Astrocyte (in vitro differentiated cells and primary cell): ENCODE measurements at regions not wholly inside any gene's neighbourhood (a gene's known extent, or its start where the extent isn't known, plus 50 kb on each side); places are given as distances from the start of the nearest gene placed in this dataset.

Experiments
- DNase-seq: peaks from one replicate; pipeline ENCODE4 v3.0.0-alpha.2; 2010; ENCODE audit warnings: low read depth
- FAIRE-seq: peaks from 2 replicates; lab custom pipeline; 2011; peaks lifted over from hg19 to GRCh38; lab: Jason Lieb, UNC
- H2AFZ ChIP-seq: 2 replicates; pipeline ENCODE4 v1.6.0; 2012; ENCODE audit warnings: low read depth, low read length, inconsistent platforms
- H3K27ac ChIP-seq: 2 replicates; pipeline ENCODE4 v1.5.1; 2011; ENCODE audit warnings: low read depth, low read length, inconsistent platforms
- H3K27me3 ChIP-seq: 2 replicates; pipeline ENCODE4 v1.6.0; 2011; ENCODE audit warnings: low read length, inconsistent platforms; ENCODE audit not compliant: insufficient read depth
- H3K36me3 ChIP-seq: 2 replicates; pipeline ENCODE4 v1.5.1; 2011; ENCODE audit warnings: low read length, inconsistent platforms; ENCODE audit not compliant: insufficient read depth
- H3K4me1 ChIP-seq: 2 replicates; pipeline ENCODE4 v1.5.1; 2011; ENCODE audit warnings: low read length, inconsistent platforms; ENCODE audit not compliant: insufficient read depth
- H3K4me2 ChIP-seq: 2 replicates; pipeline ENCODE4 v1.6.0; 2012; ENCODE audit warnings: low read length, inconsistent platforms
- H3K4me3 ChIP-seq: 2 replicates; pipeline ENCODE4 v1.5.1; 2011; ENCODE audit warnings: low read depth, mild to moderate bottlenecking, low read length, inconsistent platforms; ENCODE audit not compliant: insufficient read depth
- H3K79me2 ChIP-seq: 2 replicates; pipeline ENCODE4 v1.6.0; 2012; ENCODE audit warnings: mild to moderate bottlenecking, low read length, inconsistent platforms; ENCODE audit not compliant: insufficient read depth
- H3K9ac ChIP-seq: 2 replicates; pipeline ENCODE4 v1.6.0; 2012; ENCODE audit warnings: mild to moderate bottlenecking, low read length, inconsistent platforms
- H3K9me3 ChIP-seq: 2 replicates; pipeline ENCODE4 v1.5.1; 2012; ENCODE audit warnings: low read depth, mild to moderate bottlenecking, low read length, inconsistent platforms; ENCODE audit not compliant: insufficient read depth
- H4K20me1 ChIP-seq: 2 replicates; pipeline ENCODE4 v1.6.0; 2012; ENCODE audit warnings: low read length, inconsistent platforms; ENCODE audit not compliant: insufficient read depth
- H3K27ac Mint-ChIP-seq: one replicate; pipeline ENCODE4 v1.8.0; 2021; ENCODE audit warnings: mild to moderate bottlenecking, mixed read lengths; ENCODE audit not compliant: unreplicated experiment
- H3K27me3 Mint-ChIP-seq: one replicate; pipeline ENCODE4 v1.8.0; 2021; ENCODE audit warnings: low read depth, mixed read lengths; ENCODE audit not compliant: unreplicated experiment
- H3K36me3 Mint-ChIP-seq: one replicate; pipeline ENCODE4 v1.8.0; 2021; ENCODE audit warnings: low read depth, mixed read lengths; ENCODE audit not compliant: unreplicated experiment
- H3K4me1 Mint-ChIP-seq: one replicate; pipeline ENCODE4 v1.8.0; 2021; ENCODE audit warnings: low read depth, mixed read lengths; ENCODE audit not compliant: unreplicated experiment
- H3K4me3 Mint-ChIP-seq: one replicate; pipeline ENCODE4 v1.8.0; 2021; ENCODE audit warnings: mild to moderate bottlenecking, moderate library complexity, mixed read lengths; ENCODE audit not compliant: unreplicated experiment
- H3K9me3 Mint-ChIP-seq: one replicate; pipeline ENCODE4 v1.8.0; 2021; ENCODE audit warnings: mild to moderate bottlenecking, mixed read lengths; ENCODE audit not compliant: unreplicated experiment
- EZH2 ChIP-seq: IDR thresholded peaks from 2 replicates; pipeline ENCODE4 v1.6.1; 2012; ENCODE audit warnings: mild to moderate bottlenecking, low read length, inconsistent platforms; ENCODE audit not compliant: insufficient read depth
- TF ChIP-seq, protein P1 (sequence below): IDR thresholded peaks from 2 replicates; pipeline ENCODE4 v1.5.1; 2011; ENCODE audit warnings: low read depth, mild to moderate bottlenecking, inconsistent platforms, low read length, moderate library complexity; ENCODE audit not compliant: insufficient read depth

DNA sequence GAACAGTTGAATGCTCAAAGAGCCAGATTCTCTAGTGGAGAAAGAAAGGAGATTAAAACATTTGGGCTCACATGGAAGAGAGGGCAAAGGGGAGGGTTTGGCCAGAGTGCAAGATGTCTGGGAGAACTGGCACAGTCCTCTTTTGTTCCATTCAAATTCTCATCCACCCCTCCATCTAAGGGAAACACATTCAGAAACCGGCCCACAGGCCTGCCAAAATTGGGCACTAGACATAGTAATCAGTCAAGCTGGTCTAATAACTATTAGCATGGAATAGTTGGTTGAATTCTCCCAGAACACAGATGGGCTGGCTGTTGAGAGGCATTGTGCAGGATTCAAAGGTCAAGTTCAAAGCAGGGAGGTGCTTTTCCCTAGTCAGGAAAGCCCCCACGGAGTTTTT lies 341.4 kb upstream of the IRAK1BP1 start:
- H3K9me3 ChIP-seq = no peaks in the 10 kb centered on the region
- no peak overlapping the region for H3K9ac ChIP-seq
- no peaks in the 10 kb centered on the region for H3K27me3 ChIP-seq
- no peaks in the 10 kb centered on the region for H3K79me2 ChIP-seq
- H3K36me3 ChIP-seq = no peaks in the 10 kb centered on the region
- Mint-ChIP-seq H3K27me3 (no peaks in the 10 kb centered on the region), H3K4me1 (peaks cover 5% of the 10 kb centered on the region), H3K36me3 (no peaks in the 10 kb centered on the region), H3K27ac (no peak overlapping the region), H3K9me3 (no peaks in the 10 kb centered on the region), H3K4me3 (no peak overlapping the region)
- H3K27ac ChIP-seq = no peak overlapping the region
- FAIRE-seq = no peak
- no peaks in the 10 kb centered on the region for H4K20me1 ChIP-seq
- TF ChIP-seq, protein P1, sequence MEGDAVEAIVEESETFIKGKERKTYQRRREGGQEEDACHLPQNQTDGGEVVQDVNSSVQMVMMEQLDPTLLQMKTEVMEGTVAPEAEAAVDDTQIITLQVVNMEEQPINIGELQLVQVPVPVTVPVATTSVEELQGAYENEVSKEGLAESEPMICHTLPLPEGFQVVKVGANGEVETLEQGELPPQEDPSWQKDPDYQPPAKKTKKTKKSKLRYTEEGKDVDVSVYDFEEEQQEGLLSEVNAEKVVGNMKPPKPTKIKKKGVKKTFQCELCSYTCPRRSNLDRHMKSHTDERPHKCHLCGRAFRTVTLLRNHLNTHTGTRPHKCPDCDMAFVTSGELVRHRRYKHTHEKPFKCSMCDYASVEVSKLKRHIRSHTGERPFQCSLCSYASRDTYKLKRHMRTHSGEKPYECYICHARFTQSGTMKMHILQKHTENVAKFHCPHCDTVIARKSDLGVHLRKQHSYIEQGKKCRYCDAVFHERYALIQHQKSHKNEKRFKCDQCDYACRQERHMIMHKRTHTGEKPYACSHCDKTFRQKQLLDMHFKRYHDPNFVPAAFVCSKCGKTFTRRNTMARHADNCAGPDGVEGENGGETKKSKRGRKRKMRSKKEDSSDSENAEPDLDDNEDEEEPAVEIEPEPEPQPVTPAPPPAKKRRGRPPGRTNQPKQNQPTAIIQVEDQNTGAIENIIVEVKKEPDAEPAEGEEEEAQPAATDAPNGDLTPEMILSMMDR = no peak
- no peak for TF ChIP-seq EZH2
- no peaks in the 10 kb centered on the region for H3K4me1 ChIP-seq
- no peak overlapping the region for H3K4me3 ChIP-seq
- H2AFZ ChIP-seq = no peak overlapping the region
- H3K4me2 ChIP-seq = no peak overlapping the region
- DNase-seq = no peak

DNA sequence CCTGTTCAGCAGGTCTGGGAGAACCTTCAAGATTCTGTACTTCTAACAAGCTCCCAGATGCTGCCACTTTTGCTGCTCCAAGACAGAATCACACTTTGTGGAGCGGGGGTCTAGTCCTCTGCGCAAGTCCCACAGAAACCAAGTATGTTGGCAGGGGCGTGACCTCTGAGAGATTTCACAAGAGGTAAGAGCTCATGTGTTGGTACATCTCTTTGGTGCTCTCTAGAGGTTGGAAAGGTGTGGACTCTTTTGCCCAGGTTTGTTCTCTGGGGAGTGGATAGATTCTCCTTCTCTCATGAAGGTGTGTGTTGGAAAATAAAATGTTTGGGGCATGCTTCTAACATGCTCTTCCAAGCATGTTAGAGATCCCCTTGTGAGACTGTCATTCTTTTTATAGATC lies 340.9 kb upstream of the IRAK1BP1 start:
- H3K9me3 Mint-ChIP-seq = no peaks in the 10 kb centered on the region
- no peaks in the 10 kb centered on the region for H3K9me3 ChIP-seq
- no peak for FAIRE-seq
- no peaks in the 10 kb centered on the region for H4K20me1 ChIP-seq
- no peak for DNase-seq
- H3K4me3 Mint-ChIP-seq = no peak overlapping the region
- no peak overlapping the region for H3K27ac Mint-ChIP-seq
- H3K27me3 ChIP-seq = no peaks in the 10 kb centered on the region
- no peaks in the 10 kb centered on the region for H3K36me3 Mint-ChIP-seq
- no peaks in the 10 kb centered on the region for H3K79me2 ChIP-seq
- H3K9ac ChIP-seq = no peak overlapping the region
- H2AFZ ChIP-seq = no peak overlapping the region
- H3K4me3 ChIP-seq = no peak overlapping the region
- H3K4me1 ChIP-seq = no peaks in the 10 kb centered on the region
- H3K4me1 Mint-ChIP-seq = peaks cover 5% of the 10 kb centered on the region
- H3K27ac ChIP-seq = no peak overlapping the region
- no peak overlapping the region for H3K4me2 ChIP-seq
- no peaks in the 10 kb centered on the region for H3K27me3 Mint-ChIP-seq
- H3K36me3 ChIP-seq = no peaks in the 10 kb centered on the region
- TF ChIP-seq EZH2 = no peak
- TF ChIP-seq, protein P1 = no peak

DNA sequence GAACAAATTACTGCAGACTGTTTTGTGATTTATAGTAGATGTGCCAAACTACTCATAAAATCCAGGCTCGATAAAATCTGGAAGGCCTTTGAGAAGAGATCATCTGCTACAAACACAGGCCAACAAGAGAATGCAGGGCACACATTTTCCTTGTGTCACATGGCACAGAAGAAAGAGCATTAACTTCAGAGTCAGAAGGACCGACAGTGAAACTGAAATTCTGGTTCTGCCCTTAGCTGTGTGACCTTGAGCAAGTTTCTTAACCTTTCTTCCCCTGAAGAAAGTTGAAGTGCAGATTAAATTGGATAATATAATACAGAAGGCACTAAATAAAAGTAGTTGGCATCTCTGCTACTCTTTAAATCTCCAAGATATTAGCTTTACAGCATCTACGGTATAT lies 338.4 kb upstream of the IRAK1BP1 start:
- no peaks in the 10 kb centered on the region for H3K9me3 ChIP-seq
- H3K4me1 Mint-ChIP-seq = peaks cover 5% of the 10 kb centered on the region

More for the DNA sequence above, 338.4 kb upstream of the IRAK1BP1 start:
- Histone ChIP-seq H3K4me1 (peaks cover 8% of the 10 kb centered on the region), H3K27me3 (no peaks in the 10 kb centered on the region), H3K79me2 (no peaks in the 10 kb centered on the region), H4K20me1 (no peaks in the 10 kb centered on the region), H3K4me3 (no peak overlapping the region), H2AFZ (no peak overlapping the region), H3K36me3 (no peaks in the 10 kb centered on the region), H3K9ac (no peak overlapping the region), H3K4me2 (no peak overlapping the region), H3K27ac (no peak overlapping the region)
- Mint-ChIP-seq H3K36me3 (no peaks in the 10 kb centered on the region), H3K27ac (no peak overlapping the region), H3K4me3 (no peak overlapping the region), H3K27me3 (no peaks in the 10 kb centered on the region), H3K9me3 (no peaks in the 10 kb centered on the region)
- FAIRE-seq (no peak), DNase-seq (no peak)
- TF ChIP-seq, protein P1 = no peak
- TF ChIP-seq EZH2 = no peak
